ENCODE measurements at regions not wholly inside any gene's neighbourhood (a gene's known extent, or its start where the extent isn't known, plus 50 kb on each side); places are given as distances from the start of the nearest gene placed in this dataset.

GRCh38 chr2:200220251-200220650 lies 86.2 kb upstream of the SPATS2L start:
- no peak for TF ChIP-seq CTCF (IDR thresholded peaks at IDR 0.05; ENCODE audit: insufficient read depth, low read depth, low read length)
- TF ChIP-seq EZH2 (IDR thresholded peaks at IDR 0.05; ENCODE audit: insufficient read depth, low read length): no peak

All from astrocyte (in vitro differentiated cells and primary cell).